Keratinocyte (primary cell): ENCODE measurements at regions not wholly inside any gene's neighbourhood (a gene's known extent, or its start where the extent isn't known, plus 50 kb on each side); places are given as distances from the start of the nearest gene placed in this dataset.
A peak's percentile ranks its signal among the peaks of the same experiment; 100 is the strongest.

Source experiments
- DNase-seq: peaks from one replicate; pipeline ENCODE4 v3.0.0-alpha.2; 2011; ENCODE audit warnings: low read depth, missing footprints, low spot score
- FAIRE-seq: peaks from 2 replicates; lab custom pipeline; 2011; peaks lifted over from hg19 to GRCh38; lab: Jason Lieb, UNC
- H2AFZ ChIP-seq: 2 replicates; pipeline ENCODE4 v1.6.0; 2012; ENCODE audit warnings: low read length, control low read depth, inconsistent platforms; ENCODE audit not compliant: control insufficient read depth
- H3K27ac ChIP-seq: 2 replicates; pipeline ENCODE4 v1.5.1; 2011; ENCODE audit warnings: low read length; ENCODE audit not compliant: control insufficient read depth, insufficient read depth
- H3K27me3 ChIP-seq: 3 replicates; pipeline ENCODE4 v1.6.0; 2011; ENCODE audit warnings: low read length; ENCODE audit not compliant: control insufficient read depth, insufficient read depth; ENCODE audit errors: extremely low read depth
- H3K36me3 ChIP-seq, 2 experiments: 2 replicates in 1 of 2; 3 replicates in 1 of 2; pipeline ENCODE4 v1.5.1; 2011; ENCODE audit warnings: low read length in 2 of 2, mild to moderate bottlenecking in 1 of 2; ENCODE audit not compliant: control insufficient read depth in 2 of 2, insufficient read depth in 2 of 2; ENCODE audit errors: extremely low read depth in 1 of 2
- H3K4me1 ChIP-seq: 3 replicates; pipeline ENCODE4 v1.5.1; 2011; ENCODE audit warnings: low read length; ENCODE audit not compliant: control insufficient read depth, insufficient read depth; ENCODE audit errors: extremely low read depth
- H3K4me2 ChIP-seq: 3 replicates; pipeline ENCODE4 v1.6.0; 2011; ENCODE audit warnings: low read depth, low read length; ENCODE audit not compliant: control insufficient read depth, insufficient read depth; ENCODE audit errors: extremely low read depth
- H3K4me3 ChIP-seq, 3 experiments: fragments of 200-600 bp in 1 of 3; sonication (generic) in 1 of 3; 2 replicates in 2 of 3; 3 replicates in 1 of 3; pipeline ENCODE4 v1.5.1; 2011 to 2016; ENCODE audit warnings: low read length in 3 of 3, mild to moderate bottlenecking in 3 of 3, control low read depth in 2 of 3, inconsistent platforms in 1 of 3, low read depth in 1 of 3, mixed read lengths in 1 of 3, mixed run types in 1 of 3, moderate library complexity in 1 of 3; ENCODE audit not compliant: control insufficient read depth in 2 of 3, insufficient read depth in 2 of 3; ENCODE audit errors: extremely low read depth in 1 of 3
- H3K79me2 ChIP-seq: 2 replicates; pipeline ENCODE4 v1.6.0; 2012; ENCODE audit warnings: low read length; ENCODE audit not compliant: control insufficient read depth, insufficient read depth
- H3K9ac ChIP-seq: 3 replicates; pipeline ENCODE4 v1.6.0; 2011; ENCODE audit warnings: low read length; ENCODE audit not compliant: control insufficient read depth, insufficient read depth; ENCODE audit errors: extremely low read depth
- H3K9me1 ChIP-seq: 3 replicates; pipeline ENCODE4 v1.6.0; 2011; ENCODE audit warnings: low read length; ENCODE audit not compliant: control insufficient read depth, insufficient read depth; ENCODE audit errors: extremely low read depth
- H3K9me3 ChIP-seq: 2 replicates; pipeline ENCODE4 v1.5.1; 2012; ENCODE audit warnings: low read depth, low read length; ENCODE audit not compliant: control insufficient read depth
- H4K20me1 ChIP-seq: 3 replicates; pipeline ENCODE4 v1.6.0; 2011; ENCODE audit warnings: low read length; ENCODE audit not compliant: control insufficient read depth, insufficient read depth; ENCODE audit errors: extremely low read depth
- CTCF ChIP-seq, 3 experiments: IDR thresholded peaks in 1 of 3; conservative IDR thresholded peaks in 1 of 3; optimal IDR thresholded peaks in 1 of 3; 2 replicates in 2 of 3; 3 replicates in 1 of 3; pipeline versions ENCODE3 to v1.5.1; 2011; ENCODE audit warnings: low read length in 3 of 3, mild to moderate bottlenecking in 3 of 3, moderate library complexity in 2 of 3, control low read depth in 1 of 3, inconsistent platforms in 1 of 3; ENCODE audit not compliant: insufficient read depth in 2 of 3; ENCODE audit errors: extremely low read depth in 1 of 3
- EZH2 ChIP-seq: IDR thresholded peaks from one replicate; pipeline ENCODE4 v1.6.1; 2012; ENCODE audit warnings: inconsistent platforms, mild to moderate bottlenecking, low read length, moderate library complexity
- dilution Hi-C: fragments of 300-500 bp; cut with MboI; formaldehyde crosslinking; loops from one replicate; pipeline ENCODE4 v1.7.0; 2020; ENCODE audit warnings: low sequenced_read_pairs; ENCODE audit not compliant: extremely low pct_ligation_motif_present

GRCh38 chr6:14517516-14518105 is 400.0 kb downstream of the CD83 start:
- dilution Hi-C loops = no loop called here
- H3K4me3 ChIP-seq = peak overlapping the region in 2 of 3 experiments; percentile 49 to 50
- H3K4me2 ChIP-seq = peak overlapping the region; percentile 89
- peak overlapping the region; percentile 70 for H2AFZ ChIP-seq
- no peaks in the 10 kb centered on the region for H4K20me1 ChIP-seq
- FAIRE-seq (peak; percentile 49), DNase-seq (no peak)
- TF ChIP-seq CTCF (optimal IDR thresholded peaks at IDR 0.05 in 1 of 3, IDR thresholded peaks at IDR 0.05 in 1 of 3, conservative IDR thresholded peaks at IDR 0.05 in 1 of 3; ENCODE audit: extremely low read depth in 1 of 3, insufficient read depth in 2 of 3, low read length in 3 of 3) (no peak), EZH2 (no peak)
- H3K9me1 ChIP-seq = no peaks in the 10 kb centered on the region
- H3K79me2 ChIP-seq = no peaks in the 10 kb centered on the region
- H3K9me3 ChIP-seq = no peaks in the 10 kb centered on the region
- H3K27ac ChIP-seq = peak overlapping the region; percentile 49
- no peaks in the 10 kb centered on the region for H3K27me3 ChIP-seq
- peaks cover 25% of the 10 kb centered on the region for H3K4me1 ChIP-seq
- no peaks in the 10 kb centered on the region for H3K36me3 ChIP-seq
- H3K9ac ChIP-seq = peak overlapping the region; percentile 29

GRCh38 chr6:14518515-14519217 is 401.1 kb downstream of the CD83 start:
- Histone ChIP-seq H3K27me3 (no peaks in the 10 kb centered on the region), H3K27ac (no peak overlapping the region), H3K79me2 (no peaks in the 10 kb centered on the region), H4K20me1 (no peaks in the 10 kb centered on the region), H3K36me3 (no peaks in the 10 kb centered on the region), H3K4me2 (no peak overlapping the region), H3K9ac (no peak overlapping the region), H3K4me1 (peaks cover 25% of the 10 kb centered on the region), H2AFZ (no peak overlapping the region), H3K9me3 (no peaks in the 10 kb centered on the region), H3K9me1 (no peaks in the 10 kb centered on the region), H3K4me3 (no peak overlapping the region)
- DNase-seq = no peak
- FAIRE-seq = peak; percentile 36
- dilution Hi-C loops = no loop called here
- TF ChIP-seq CTCF (optimal IDR thresholded peaks at IDR 0.05 in 1 of 3, IDR thresholded peaks at IDR 0.05 in 1 of 3, conservative IDR thresholded peaks at IDR 0.05 in 1 of 3; ENCODE audit: extremely low read depth in 1 of 3, insufficient read depth in 2 of 3, low read length in 3 of 3) (no peak), EZH2 (no peak)
